Activated naive CD4-positive, alpha-beta T cell treated with anti-CD3 and anti-CD28 coated beads, Interleukin-2, amount 50 U/mL, for 72 hours (primary cell): ENCODE measurements at regions not wholly inside any gene's neighbourhood (a gene's known extent, or its start where the extent isn't known, plus 50 kb on each side); places are given as distances from the start of the nearest gene placed in this dataset.

Experiments
- ATAC-seq, 2 donors: fragments of 150-1000 bp; cut with Tn5 transposase; 2 replicates each; pipeline ENCODE4 v1.10.0; 2021; ENCODE audit warnings: mild to moderate bottlenecking in 2 of 2, moderate library complexity in 2 of 2
- DNase-seq, 2 donors: peaks; one replicate each; pipeline ENCODE4 v3.0.0; 2021 to 2022; ENCODE audit warnings: low spot score in 2 of 2
- H3K27ac Mint-ChIP-seq, 2 donors: one replicate each; pipeline ENCODE4 v1.8.0; 2022; ENCODE audit warnings: mild to moderate bottlenecking in 2 of 2, mixed read lengths in 2 of 2
- H3K36me3 Mint-ChIP-seq, 2 donors: one replicate each; pipeline ENCODE4 v1.8.0; 2022; ENCODE audit warnings: mixed read lengths in 2 of 2
- H3K9me3 Mint-ChIP-seq, 2 donors: one replicate each; pipeline ENCODE4 v1.8.0; 2022; ENCODE audit warnings: mixed read lengths in 2 of 2

- ATAC-seq (no peak), DNase-seq (no peak)
- no peak overlapping the region for H3K27ac Mint-ChIP-seq
- peaks cover 0 to 8% of the 10 kb centered on the region in 2 donors for H3K9me3 Mint-ChIP-seq
- no peaks in the 10 kb centered on the region for H3K36me3 Mint-ChIP-seq
Observed at GRCh38 chr17:70869402-70870085, 700.2 kb downstream of the KCNJ2 start.

GRCh38 chr17:70871180-70871818 lies 702.0 kb downstream of the KCNJ2 start:
- Mint-ChIP-seq H3K9me3 (peaks cover 0 to 9% of the 10 kb centered on the region in 2 donors), H3K36me3 (no peaks in the 10 kb centered on the region), H3K27ac (no peak overlapping the region)
- no peak for DNase-seq
- no peak for ATAC-seq

GRCh38 chr17:70872103-70872502 lies 702.8 kb downstream of the KCNJ2 start:
- no peaks in the 10 kb centered on the region for H3K36me3 Mint-ChIP-seq

GRCh38 chr17:70875729-70876310 lies 706.5 kb downstream of the KCNJ2 start:
- DNase-seq (no peak), ATAC-seq (no peak)
- Mint-ChIP-seq H3K27ac (no peak overlapping the region), H3K36me3 (no peaks in the 10 kb centered on the region), H3K9me3 (peaks cover 0 to 15% of the 10 kb centered on the region in 2 donors)

More at GRCh38 chr17:70872103-70872502, 702.8 kb downstream of the KCNJ2 start:
- no peak for ATAC-seq
- no peak for DNase-seq
- Mint-ChIP-seq H3K9me3 (peaks cover 0 to 13% of the 10 kb centered on the region in 2 donors), H3K27ac (no peak overlapping the region)

- Mint-ChIP-seq H3K9me3 (peaks cover 13 to 16% of the 10 kb centered on the region in 2 donors), H3K27ac (no peak overlapping the region), H3K36me3 (peaks cover 0 to 5% of the 10 kb centered on the region in 2 donors)
- DNase-seq: no peak
- no peak for ATAC-seq
Observed at GRCh38 chr17:70878879-70879278, 709.5 kb downstream of the KCNJ2 start.

- Mint-ChIP-seq H3K9me3 (peaks cover 13 to 16% of the 10 kb centered on the region in 2 donors), H3K27ac (no peak overlapping the region), H3K36me3 (peaks cover 0 to 5% of the 10 kb centered on the region in 2 donors)
- DNase-seq (no peak), ATAC-seq (no peak)
Observed at GRCh38 chr17:70879401-70879800, 710.1 kb downstream of the KCNJ2 start.

GRCh38 chr17:70881093-70881492 lies 711.8 kb downstream of the KCNJ2 start:
- no peak for ATAC-seq
- Mint-ChIP-seq H3K36me3 (peaks cover 0 to 5% of the 10 kb centered on the region in 2 donors), H3K9me3 (peaks cover 13 to 16% of the 10 kb centered on the region in 2 donors), H3K27ac (no peak overlapping the region)
- no peak for DNase-seq

- no peak for DNase-seq
- no peak for ATAC-seq
- H3K9me3 Mint-ChIP-seq: peaks cover 13 to 17% of the 10 kb centered on the region in 2 donors
- no peak overlapping the region for H3K27ac Mint-ChIP-seq
- peaks cover 0 to 5% of the 10 kb centered on the region in 2 donors for H3K36me3 Mint-ChIP-seq
Observed at GRCh38 chr17:70882504-70882903, 713.2 kb downstream of the KCNJ2 start.

GRCh38 chr17:70886648-70887047 lies 717.3 kb downstream of the KCNJ2 start:
- DNase-seq (no peak), ATAC-seq (no peak)
- no peak overlapping the region for H3K27ac Mint-ChIP-seq
- peaks cover 13 to 18% of the 10 kb centered on the region in 2 donors for H3K9me3 Mint-ChIP-seq
- H3K36me3 Mint-ChIP-seq: peaks cover 0 to 5% of the 10 kb centered on the region in 2 donors

GRCh38 chr17:70888324-70888723 lies 719.0 kb downstream of the KCNJ2 start:
- H3K9me3 Mint-ChIP-seq: peaks cover 2 to 13% of the 10 kb centered on the region in 2 donors
- H3K36me3 Mint-ChIP-seq: no peaks in the 10 kb centered on the region
- no peak for ATAC-seq
- no peak for DNase-seq
- H3K27ac Mint-ChIP-seq: no peak overlapping the region

GRCh38 chr17:70891306-70891705 lies 722.0 kb downstream of the KCNJ2 start:
- no peak overlapping the region for H3K27ac Mint-ChIP-seq
- no peaks in the 10 kb centered on the region for H3K36me3 Mint-ChIP-seq
- peaks cover 6 to 16% of the 10 kb centered on the region in 2 donors for H3K9me3 Mint-ChIP-seq
- DNase-seq: no peak
- ATAC-seq: no peak

- Mint-ChIP-seq H3K9me3 (peaks cover 6 to 13% of the 10 kb centered on the region in 2 donors), H3K36me3 (no peaks in the 10 kb centered on the region), H3K27ac (no peak overlapping the region)
- DNase-seq (no peak), ATAC-seq (no peak)
Observed at GRCh38 chr17:70892527-70892926, 723.2 kb downstream of the KCNJ2 start.

- H3K36me3 Mint-ChIP-seq: peaks cover 0 to 4% of the 10 kb centered on the region in 2 donors
- ATAC-seq (no peak), DNase-seq (no peak)
- H3K27ac Mint-ChIP-seq: no peak overlapping the region
- peaks cover 12 to 14% of the 10 kb centered on the region in 2 donors for H3K9me3 Mint-ChIP-seq
Observed at GRCh38 chr17:70896843-70897242, 727.5 kb downstream of the KCNJ2 start.

GRCh38 chr17:70897446-70897845 lies 728.1 kb downstream of the KCNJ2 start:
- Mint-ChIP-seq H3K9me3 (peaks cover 15 to 16% of the 10 kb centered on the region in 2 donors), H3K36me3 (peaks cover 0 to 4% of the 10 kb centered on the region in 2 donors), H3K27ac (no peak overlapping the region)
- DNase-seq (no peak), ATAC-seq (no peak)

GRCh38 chr17:70901870-70902269 lies 732.5 kb downstream of the KCNJ2 start:
- Mint-ChIP-seq H3K27ac (no peak overlapping the region), H3K36me3 (peaks cover 0 to 4% of the 10 kb centered on the region in 2 donors), H3K9me3 (peaks cover 9 to 17% of the 10 kb centered on the region in 2 donors)
- DNase-seq (no peak), ATAC-seq (no peak)

- Mint-ChIP-seq H3K36me3 (peaks cover 0 to 4% of the 10 kb centered on the region in 2 donors), H3K9me3 (peaks cover 9 to 19% of the 10 kb centered on the region in 2 donors), H3K27ac (no peak overlapping the region)
- ATAC-seq (no peak), DNase-seq (no peak)
Observed at GRCh38 chr17:70905796-70906195, 736.5 kb downstream of the KCNJ2 start.

GRCh38 chr17:70906808-70907207 lies 737.5 kb downstream of the KCNJ2 start:
- no peak for ATAC-seq

More at GRCh38 chr17:70906808-70907207, 737.5 kb downstream of the KCNJ2 start:
- H3K9me3 Mint-ChIP-seq: peaks cover 4 to 13% of the 10 kb centered on the region in 2 donors
- no peaks in the 10 kb centered on the region for H3K36me3 Mint-ChIP-seq
- no peak for DNase-seq
- H3K27ac Mint-ChIP-seq: no peak overlapping the region
